GM19099 (cell line): ENCODE measurements at regions not wholly inside any gene's neighbourhood (a gene's known extent, or its start where the extent isn't known, plus 50 kb on each side); places are given as distances from the start of the nearest gene placed in this dataset.

Source experiments
- POLR2A ChIP-seq: IDR thresholded peaks from 3 replicates; pipeline ENCODE4 v1.6.1; 2011; ENCODE audit warnings: low read depth; ENCODE audit not compliant: insufficient read length; ENCODE audit errors: extremely low read depth

GRCh38 chr14:89702073-89702875 is 252.3 kb downstream of the EFCAB11 start:
- no peak for TF ChIP-seq POLR2A

GRCh38 chr14:89701211-89702043 is 253.1 kb downstream of the EFCAB11 start:
- no peak for TF ChIP-seq POLR2A

DNA sequence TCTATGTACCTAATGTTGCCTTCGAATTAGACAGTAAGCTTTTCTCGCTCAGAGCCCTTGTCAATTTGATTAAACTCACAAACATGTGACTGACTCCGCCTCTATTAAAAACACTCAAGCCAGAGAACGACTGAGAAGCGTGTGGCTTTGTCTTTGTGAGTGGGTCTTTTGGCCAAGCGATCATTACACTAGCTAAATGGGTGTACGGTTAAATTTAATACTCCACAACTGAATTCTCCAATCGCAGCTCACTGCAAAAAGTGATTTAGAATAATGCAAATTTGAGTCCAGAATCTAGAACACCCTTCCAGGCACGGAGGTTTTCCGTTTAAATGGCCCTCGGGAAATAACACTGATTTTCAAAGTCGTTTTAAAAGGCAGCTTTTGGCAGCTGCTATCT is 253.7 kb downstream of the EFCAB11 start:
- TF ChIP-seq POLR2A, result no peak

GRCh38 chr14:89699071-89699470 is 255.5 kb downstream of the EFCAB11 start:
- no peak for TF ChIP-seq POLR2A

DNA sequence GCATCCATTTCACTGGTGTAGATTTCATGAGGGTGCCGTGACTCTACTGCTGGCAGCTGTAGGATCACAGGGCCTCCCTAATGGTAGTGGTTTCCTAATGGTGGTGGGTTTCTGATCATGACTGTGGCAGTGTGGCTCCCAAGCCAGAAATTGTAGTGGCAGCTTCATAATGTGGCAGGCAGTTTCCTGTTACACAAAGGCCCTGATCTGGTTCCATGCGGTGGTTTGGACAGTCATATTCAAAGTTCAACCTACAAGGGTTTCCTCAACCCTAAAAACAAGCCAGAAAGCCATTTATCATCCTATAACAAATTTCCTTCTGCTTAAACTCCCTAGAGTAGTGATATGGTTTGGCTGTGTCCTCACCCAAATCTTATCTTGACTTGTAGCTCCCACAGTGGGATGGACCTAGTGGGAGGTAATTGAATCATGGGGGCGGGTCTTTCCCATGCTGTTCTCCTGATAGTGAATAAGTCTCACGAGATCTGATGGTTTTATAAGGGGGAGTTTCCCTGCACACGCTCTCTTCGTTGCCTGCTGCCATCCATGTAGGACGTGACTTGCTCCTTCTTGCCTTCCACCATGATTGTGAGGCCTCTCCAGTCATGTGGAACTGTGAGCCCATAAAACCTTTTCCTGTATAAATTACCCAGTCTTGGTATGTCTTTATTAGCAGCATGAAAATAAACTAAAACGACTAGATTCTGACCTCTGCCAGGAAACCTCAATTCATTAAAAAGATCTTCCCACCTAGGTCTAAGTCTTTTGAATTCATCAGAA is 257.1 kb downstream of the EFCAB11 start:
- no peak for TF ChIP-seq POLR2A

GRCh38 chr14:89695846-89696245 is 258.7 kb downstream of the EFCAB11 start:
- no peak for TF ChIP-seq POLR2A

GRCh38 chr14:89690139-89690538 is 264.4 kb downstream of the EFCAB11 start:
- TF ChIP-seq POLR2A, result no peak

DNA sequence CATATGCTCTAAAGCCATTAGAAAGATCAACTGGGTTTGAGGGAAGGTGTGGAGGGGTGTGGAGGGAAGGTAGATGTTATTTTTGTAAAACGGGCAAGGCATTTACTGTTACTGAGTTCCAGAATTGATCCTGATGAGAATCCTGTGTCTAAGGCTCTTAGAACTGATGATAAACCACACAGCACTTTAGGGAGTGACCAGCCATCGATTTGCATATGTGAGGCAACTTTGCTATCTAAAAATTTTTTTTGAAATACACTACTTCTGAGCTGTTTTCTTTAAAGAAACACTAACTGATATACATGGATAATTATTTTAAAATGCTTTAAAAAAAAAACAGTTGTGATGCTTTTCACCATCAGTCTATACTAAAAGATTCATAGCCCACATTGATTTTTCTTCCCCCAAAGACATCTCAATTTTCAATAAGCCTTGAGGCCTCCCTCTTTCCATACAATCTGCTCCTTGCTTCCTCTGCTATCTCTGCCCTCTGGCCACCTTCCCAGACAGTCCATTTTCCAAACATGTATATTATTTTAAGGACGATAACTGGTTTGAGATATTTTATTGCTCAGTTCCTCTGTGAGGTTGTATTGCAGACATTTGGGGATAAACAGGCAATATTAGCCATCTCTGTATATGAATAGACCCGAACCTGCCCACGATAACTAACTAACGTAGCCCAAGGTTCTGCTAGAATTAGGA is 265.9 kb downstream of the EFCAB11 start:
- no peak for TF ChIP-seq POLR2A

GRCh38 chr14:89684139-89684538 is 267.1 kb upstream of the FOXN3 start:
- TF ChIP-seq POLR2A, result no peak

DNA sequence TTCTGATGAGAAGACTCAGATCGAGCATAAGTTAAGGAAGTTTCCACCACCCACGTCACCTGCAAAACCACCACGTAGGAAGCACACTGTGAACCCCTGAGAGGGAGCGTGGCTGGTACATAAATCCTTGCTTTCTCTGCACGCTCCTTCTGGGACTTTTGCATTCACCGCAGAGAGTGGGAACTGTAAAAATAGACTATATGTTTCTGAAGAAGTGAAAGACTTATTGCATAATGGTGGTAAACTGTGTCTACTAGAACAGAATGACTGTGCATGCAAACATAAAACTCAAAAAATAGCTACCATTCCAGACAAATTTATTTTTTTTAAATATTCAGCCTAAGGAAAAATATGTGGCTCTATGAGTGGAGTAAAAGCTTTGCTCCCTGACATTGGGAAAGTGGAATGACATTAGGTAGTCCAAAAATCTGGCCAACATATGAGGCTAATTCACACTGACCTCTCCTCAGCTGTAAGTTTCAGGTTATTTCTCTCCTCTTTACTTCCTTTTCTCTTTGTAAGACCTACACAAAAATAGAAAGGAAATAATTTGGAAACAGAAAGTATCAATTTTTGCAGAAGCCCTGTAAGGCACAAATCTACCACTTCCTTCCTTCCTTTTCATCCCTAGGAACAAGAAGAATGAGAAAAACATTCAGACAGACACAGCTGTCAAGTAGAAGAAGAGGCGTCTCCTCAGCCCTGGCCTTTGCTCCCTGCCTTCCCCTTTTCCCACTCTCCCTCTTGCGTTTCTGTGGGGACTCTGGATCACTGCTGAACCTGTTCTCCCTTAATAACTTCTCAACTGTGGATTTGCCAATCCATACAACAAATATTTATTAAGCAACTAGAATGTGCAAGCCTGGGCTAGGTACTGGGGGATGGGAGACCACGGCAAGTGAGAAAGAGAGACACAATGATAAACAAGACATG is 264.3 kb upstream of the FOXN3 start:
- TF ChIP-seq POLR2A, result no peak

GRCh38 chr14:89680156-89680555 is 263.1 kb upstream of the FOXN3 start:
- no peak for TF ChIP-seq POLR2A

DNA sequence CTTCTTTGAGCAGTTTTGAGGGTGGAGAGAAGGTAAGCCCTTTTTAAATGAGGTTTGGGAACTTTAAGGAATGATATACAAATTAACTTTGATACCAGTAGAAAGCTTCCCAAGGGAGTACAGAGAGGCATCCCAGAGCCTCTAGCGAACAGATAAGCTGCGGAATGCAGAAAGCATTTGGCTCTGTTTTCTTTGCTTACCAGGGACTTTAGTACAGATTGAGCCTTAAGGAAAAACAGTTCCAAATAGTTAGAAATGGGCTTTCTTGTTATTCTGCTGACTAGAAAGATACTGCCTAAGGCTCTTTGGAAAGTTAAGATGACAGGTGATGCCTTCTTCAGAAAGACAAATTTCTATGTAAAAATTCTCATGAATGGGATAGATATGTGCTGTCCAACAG is 261.7 kb upstream of the FOXN3 start:
- no peak for TF ChIP-seq POLR2A

DNA sequence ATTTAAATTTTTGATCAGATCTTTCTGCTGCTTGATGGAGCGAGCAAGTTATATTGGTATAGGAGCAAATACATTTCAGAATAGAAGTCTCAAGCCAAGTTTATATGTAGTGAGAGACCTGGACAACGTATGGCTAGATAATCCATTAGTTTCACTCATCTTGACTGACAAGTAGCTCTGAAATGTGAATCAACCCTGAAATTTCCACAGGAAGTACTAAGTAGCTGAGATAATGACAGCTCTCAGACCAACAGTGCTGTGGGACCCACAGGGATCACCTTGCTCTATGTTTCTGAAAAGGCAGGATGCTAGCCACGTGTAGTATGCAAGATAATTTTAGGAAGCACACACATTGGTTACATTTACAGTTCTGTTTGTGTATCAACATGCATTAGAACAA is 258.6 kb upstream of the FOXN3 start:
- TF ChIP-seq POLR2A, result no peak

GRCh38 chr14:89674936-89675335 is 257.9 kb upstream of the FOXN3 start:
- no peak for TF ChIP-seq POLR2A

GRCh38 chr14:89674240-89674639 is 257.2 kb upstream of the FOXN3 start:
- no peak for TF ChIP-seq POLR2A
